SK-MEL-5 (cell line): ENCODE measurements at regions not wholly inside any gene's neighbourhood (a gene's known extent, or its start where the extent isn't known, plus 50 kb on each side); places are given as distances from the start of the nearest gene placed in this dataset.
A peak's percentile ranks its signal among the peaks of the same experiment; 100 is the strongest.
"Not testable (repeated sequence)": the region's sequence is repeated elsewhere in the genome, so short reads cannot be mapped to it uniquely, and the experiment has no call there.

Experiments used
- DNase-seq: peaks from one replicate; pipeline ENCODE4 v3.0.0-alpha.2; 2016; ENCODE audit warnings: low read depth, low spot score
- in situ Hi-C: cut with HindIII; loops from 2 replicates; pipeline ENCODE4 v1.10.0; 2016; ENCODE audit warnings: low sequenced_read_pairs, high pct_unique_total_duplicates, low pct_unique_long_range_greater_than_20kb

DNA sequence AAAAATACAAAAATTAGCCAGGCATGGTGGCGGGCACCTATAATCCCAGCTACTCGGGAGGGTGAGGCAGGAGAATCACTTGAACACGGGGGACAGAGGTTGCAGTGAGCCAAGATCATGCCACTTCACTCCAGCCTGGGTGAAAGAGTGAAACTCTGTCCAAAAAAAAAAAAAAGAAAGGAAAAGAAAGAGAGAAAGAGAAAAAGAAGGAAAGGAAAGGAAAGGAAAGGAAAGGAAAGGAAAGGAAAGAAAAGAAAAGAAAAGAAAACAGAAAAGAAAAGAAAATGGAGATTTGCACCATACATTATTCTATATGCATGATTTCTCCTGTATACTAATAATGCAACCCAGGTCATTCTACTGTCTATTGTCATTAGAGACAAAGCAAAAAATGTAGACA is 421.5 kb downstream of the PCDH19 start:
- in situ Hi-C loops, DNase-seq: not testable (repeated sequence)

DNA sequence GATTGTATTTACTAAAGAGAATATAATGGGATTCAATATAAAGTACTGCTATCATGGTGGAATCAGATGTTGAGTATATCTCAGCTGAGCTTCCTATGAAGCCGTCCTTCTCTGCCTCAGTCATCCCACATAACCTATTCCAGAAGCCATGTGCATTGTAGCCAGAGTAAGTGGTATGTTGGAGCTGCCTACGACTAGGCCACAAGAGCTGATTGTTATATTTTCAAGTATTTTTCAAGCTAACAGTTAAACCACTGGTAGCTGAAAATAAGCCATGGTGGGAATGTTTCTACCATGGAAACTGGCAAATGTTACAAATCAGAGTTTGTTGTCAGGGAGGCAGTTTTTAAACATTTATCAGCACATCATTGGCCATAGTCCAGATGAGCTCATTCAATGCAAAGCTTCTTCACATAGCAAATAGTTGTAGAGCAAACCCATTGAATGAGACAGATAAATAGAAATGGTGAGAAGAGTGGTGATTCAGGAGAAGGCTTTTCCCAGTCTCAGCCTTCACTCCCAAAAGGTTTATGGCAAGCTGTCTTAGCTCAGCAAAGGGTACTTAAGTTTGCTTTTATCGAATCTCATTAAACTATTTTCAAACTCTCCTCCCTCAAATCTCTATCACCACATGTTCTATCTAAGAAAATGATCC is 436.4 kb downstream of the PCDH19 start:
- no peak for DNase-seq
- in situ Hi-C loops = no loop called here

DNA sequence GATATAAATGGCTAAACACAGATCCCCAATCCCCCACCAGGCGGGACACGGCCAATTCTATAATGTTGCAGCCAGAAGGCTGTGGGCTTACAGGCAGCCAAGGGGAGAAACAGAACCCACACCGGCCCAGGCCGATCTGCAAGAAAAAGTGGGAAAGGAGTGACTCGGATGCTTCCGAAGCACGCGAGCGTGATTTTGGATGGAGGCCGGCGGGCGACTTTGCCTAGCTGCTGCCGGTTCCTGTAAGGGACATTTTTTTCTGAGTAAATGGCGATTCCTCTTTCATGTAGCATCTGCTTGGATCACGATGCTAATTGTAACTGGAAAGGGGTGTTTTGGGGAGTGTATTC is 470.2 kb downstream of the PCDH19 start:
- no peak for DNase-seq
- in situ Hi-C loops = no loop called here

DNA sequence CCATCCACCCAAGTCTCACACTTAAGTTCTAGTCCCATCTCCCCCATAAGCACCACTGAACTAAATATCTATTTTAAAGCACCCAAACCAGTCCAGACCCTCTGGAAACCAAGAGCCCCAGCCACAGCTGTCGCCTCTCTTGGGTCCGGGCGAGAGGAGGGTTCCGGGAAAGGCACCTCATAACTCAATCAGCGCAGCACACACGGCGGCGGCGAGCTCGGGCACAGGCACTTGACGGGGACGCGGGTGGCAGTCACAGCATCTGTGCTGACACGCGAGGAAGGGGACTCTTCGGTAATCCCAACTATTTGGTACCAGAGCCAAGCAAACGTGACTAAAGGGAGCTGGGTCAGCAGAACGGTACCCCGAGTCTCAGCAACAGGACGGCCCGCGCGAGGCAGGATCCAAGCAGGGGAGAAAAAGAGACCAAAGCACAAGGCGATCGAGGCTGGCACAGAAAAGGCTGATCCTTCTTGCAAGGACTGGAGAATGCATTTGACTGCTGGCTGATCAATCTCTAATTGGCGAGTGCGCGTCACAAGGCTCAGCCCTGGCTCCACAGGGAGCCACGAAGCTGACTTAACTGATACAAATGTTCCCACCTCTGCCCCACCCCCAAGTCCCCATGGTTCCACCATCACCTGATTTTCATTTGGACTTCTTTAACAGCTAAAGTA is 470.7 kb downstream of the PCDH19 start:
- in situ Hi-C loops, DNase-seq: not testable (repeated sequence)

GRCh38 chrX:99938464-99938863 is 471.6 kb downstream of the PCDH19 start:
- in situ Hi-C loops = no loop called here
- DNase-seq = no peak

- in situ Hi-C loops = no loop called here
- DNase-seq = no peak
Measured at GRCh38 chrX:99933865-99934264, 476.2 kb downstream of the PCDH19 start.

GRCh38 chrX:99914635-99915034 is 495.4 kb downstream of the PCDH19 start:
- in situ Hi-C loops = no loop called here
- no peak for DNase-seq

- no peak for DNase-seq
- in situ Hi-C loops = no loop called here
Measured at GRCh38 chrX:99913611-99914010, 496.5 kb downstream of the PCDH19 start.

DNA sequence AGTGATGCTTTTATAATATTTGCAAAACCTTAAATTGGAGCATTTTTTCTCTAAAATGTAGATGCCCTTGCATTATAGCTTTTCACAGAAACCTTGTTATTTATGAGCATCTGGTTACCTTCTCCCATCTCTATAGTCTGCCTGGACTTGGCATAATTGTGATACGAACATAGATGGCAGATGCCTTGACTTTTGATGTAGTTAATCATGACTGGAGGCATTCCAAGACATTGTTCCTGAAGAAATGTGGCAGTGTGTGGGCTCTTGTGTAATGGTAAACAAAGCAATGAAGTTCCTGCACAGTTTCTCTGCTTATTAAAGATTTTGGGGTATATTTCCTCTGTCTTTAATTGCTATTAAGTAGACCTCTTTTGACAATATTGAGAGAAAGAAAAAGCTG is 500.1 kb downstream of the PCDH19 start:
- DNase-seq = no peak

GRCh38 chrX:99901091-99901490 is 509.0 kb downstream of the PCDH19 start:
- no peak for DNase-seq
- in situ Hi-C loops = no loop called here

More for the DNA sequence above, 500.1 kb downstream of the PCDH19 start:
- in situ Hi-C loops = no loop called here

DNA sequence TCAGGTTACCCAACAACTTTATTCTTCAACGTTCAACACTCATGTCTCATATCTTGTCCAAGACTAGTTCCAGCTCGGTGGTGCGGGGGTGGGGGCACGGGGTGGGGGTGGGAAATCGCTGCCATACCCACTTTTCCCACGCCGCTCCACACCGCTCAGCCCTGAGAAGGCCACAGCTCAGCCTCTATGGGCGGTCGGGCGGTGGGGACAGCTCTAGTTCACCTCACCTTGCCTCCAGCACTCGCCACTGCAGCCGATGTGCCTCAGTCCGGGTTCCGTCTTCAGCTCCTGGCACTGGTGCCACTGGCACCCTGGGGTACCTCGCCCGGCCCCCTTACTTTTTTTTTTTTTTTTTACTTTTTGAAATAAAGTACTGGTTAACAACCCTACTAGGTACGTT is 522.2 kb downstream of the PCDH19 start:
- in situ Hi-C loops = no loop called here
- no peak for DNase-seq

- in situ Hi-C loops = no loop called here
- DNase-seq = peak; percentile 14
Measured at GRCh38 chrX:99857455-99857854, 552.6 kb downstream of the PCDH19 start.

DNA sequence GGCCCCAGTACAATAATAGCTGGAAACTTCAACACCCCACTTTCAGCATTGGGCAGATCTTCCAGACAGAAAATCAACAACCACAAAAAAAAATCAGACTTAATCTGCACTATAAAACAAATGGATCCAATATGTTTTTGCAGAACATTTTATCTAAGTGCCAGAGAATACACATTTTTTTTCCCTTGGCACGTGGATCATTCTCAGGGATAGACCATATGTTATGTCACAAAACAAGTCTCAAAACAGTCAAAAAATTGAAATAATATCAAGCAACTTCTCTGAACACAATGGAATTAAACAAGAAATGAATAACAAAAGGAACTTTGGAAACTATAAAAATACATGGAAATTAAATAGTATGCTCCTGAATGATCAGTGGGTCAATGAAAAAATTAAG is 576.3 kb downstream of the PCDH19 start:
- DNase-seq = no peak
- in situ Hi-C loops = no loop called here

DNA sequence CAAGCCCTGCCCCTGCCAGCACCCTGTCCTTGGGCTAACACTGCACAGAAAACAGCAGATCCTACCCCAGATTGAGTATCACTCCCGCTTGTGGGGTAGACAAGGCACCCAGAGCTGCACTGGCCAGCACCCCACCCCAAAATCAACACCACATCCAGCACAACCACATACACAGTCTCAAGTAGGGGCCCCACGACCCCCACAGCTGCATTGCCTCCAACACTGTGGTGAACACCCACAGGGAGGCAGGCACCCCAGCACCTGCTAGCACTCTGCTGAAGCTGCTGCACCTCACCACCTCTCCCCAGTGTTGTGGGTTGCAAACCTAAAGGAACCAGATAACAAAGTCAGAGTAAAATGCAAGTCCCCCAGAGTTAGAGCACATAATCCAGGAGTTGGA is 589.9 kb downstream of the PCDH19 start:
- in situ Hi-C loops = no loop called here
- DNase-seq = no peak

- in situ Hi-C loops = no loop called here
- DNase-seq = no peak
Measured at GRCh38 chrX:99800016-99800415, 610.1 kb downstream of the PCDH19 start.

GRCh38 chrX:99798936-99799335 is 611.1 kb downstream of the PCDH19 start:
- DNase-seq = no peak
- in situ Hi-C loops = no loop called here

GRCh38 chrX:99795495-99795894 is 614.6 kb downstream of the PCDH19 start:
- peak; percentile 24 for DNase-seq
- in situ Hi-C loops = no loop called here

DNA sequence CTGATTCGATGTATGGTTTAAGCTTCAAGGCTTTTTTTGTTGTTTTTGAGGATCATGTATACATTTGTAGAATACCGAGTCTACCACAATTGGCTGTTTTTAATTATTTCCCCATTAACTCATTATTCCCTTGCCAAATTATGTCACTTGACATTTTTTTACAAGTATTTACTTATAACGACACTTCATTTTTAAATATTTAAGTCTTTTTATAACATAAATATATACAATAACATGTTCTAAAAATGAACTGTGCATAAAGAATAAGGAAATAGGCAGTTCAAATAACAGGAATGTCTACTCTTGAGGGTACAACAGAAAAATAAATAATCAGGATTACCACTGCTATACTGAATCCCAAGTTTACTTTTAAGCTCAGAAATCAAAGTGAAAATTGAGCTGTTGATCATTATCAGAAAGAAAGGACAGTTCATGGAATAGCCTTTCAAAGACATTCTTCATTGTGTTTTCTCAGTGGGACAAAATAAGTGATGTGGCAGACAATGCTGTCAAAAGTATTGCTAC is 627.5 kb downstream of the PCDH19 start:
- DNase-seq = no peak
- in situ Hi-C loops = no loop called here

- in situ Hi-C loops = no loop called here
- DNase-seq = no peak
Measured at GRCh38 chrX:99777912-99778311, 632.2 kb downstream of the PCDH19 start.
